DND-41 (cell line): ENCODE measurements at regions not wholly inside any gene's neighbourhood (a gene's known extent, or its start where the extent isn't known, plus 50 kb on each side); places are given as distances from the start of the nearest gene placed in this dataset.

Experiments
- CTCF ChIP-seq: IDR thresholded peaks from 2 replicates; pipeline ENCODE4 v1.5.1; 2012; ENCODE audit warnings: borderline replicate concordance, low read length, moderate library complexity, mild to moderate bottlenecking; ENCODE audit not compliant: poor library complexity, severe bottlenecking; ENCODE audit errors: extremely low read depth
- EZH2 ChIP-seq: IDR thresholded peaks from 3 replicates; pipeline ENCODE4 v1.6.1; 2012; ENCODE audit warnings: borderline replicate concordance, low read depth, mild to moderate bottlenecking, moderate library complexity, low read length, inconsistent platforms; ENCODE audit not compliant: severe bottlenecking

- TF ChIP-seq CTCF (no peak), EZH2 (no peak)
Measured at GRCh38 chr3:65027335-65027734, 339.5 kb upstream of the ADAMTS9 start.
